GM19238 (cell line): ENCODE measurements at regions not wholly inside any gene's neighbourhood (a gene's known extent, or its start where the extent isn't known, plus 50 kb on each side); places are given as distances from the start of the nearest gene placed in this dataset.
"Not testable (repeated sequence)": the region's sequence is repeated elsewhere in the genome, so short reads cannot be mapped to it uniquely, and the experiment has no call there.

Experiments used
- DNase-seq: peaks from one replicate; pipeline ENCODE4 v3.0.0; 2011; ENCODE audit warnings: low spot score; ENCODE audit not compliant: insufficient read length

GRCh38 chr15:87681104-87681503, 575.4 kb downstream of the NTRK3 start:
- DNase-seq, result no peak

- no peak for DNase-seq
These were observed 576.3 kb downstream of the NTRK3 start for GRCh38 chr15:87680208-87680607.

- DNase-seq, result no peak
These were observed 581.3 kb downstream of the NTRK3 start for GRCh38 chr15:87675271-87675670.

- DNase-seq, result no peak
These were observed 583.9 kb downstream of the NTRK3 start for GRCh38 chr15:87672309-87673288.

GRCh38 chr15:87671289-87671688, 585.2 kb downstream of the NTRK3 start:
- DNase-seq, result no peak

GRCh38 chr15:87669846-87670245, 586.7 kb downstream of the NTRK3 start:
- DNase-seq, result no peak

GRCh38 chr15:87668768-87669564, 587.6 kb downstream of the NTRK3 start:
- not testable (repeated sequence) for DNase-seq

- DNase-seq, result no peak
These were observed 588.9 kb downstream of the NTRK3 start for GRCh38 chr15:87667643-87668042.

- DNase-seq, result no peak
These were observed 594.0 kb downstream of the NTRK3 start for GRCh38 chr15:87662575-87662974.

- DNase-seq, result no peak
These were observed 594.8 kb downstream of the NTRK3 start for GRCh38 chr15:87661454-87662355.

GRCh38 chr15:87660251-87661129, 596.0 kb downstream of the NTRK3 start:
- no peak for DNase-seq

- DNase-seq, result no peak
These were observed 600.2 kb downstream of the NTRK3 start for GRCh38 chr15:87656372-87656771.

GRCh38 chr15:87653646-87654045, 602.9 kb downstream of the NTRK3 start:
- no peak for DNase-seq

GRCh38 chr15:87649175-87649574, 607.4 kb downstream of the NTRK3 start:
- no peak for DNase-seq

- no peak for DNase-seq
These were observed 608.3 kb downstream of the NTRK3 start for GRCh38 chr15:87648278-87648677.

GRCh38 chr15:87645723-87646122, 610.8 kb downstream of the NTRK3 start:
- no peak for DNase-seq

- not testable (repeated sequence) for DNase-seq
These were observed 613.5 kb downstream of the NTRK3 start for GRCh38 chr15:87642997-87643396.

GRCh38 chr15:87639305-87640011, 617.1 kb downstream of the NTRK3 start:
- no peak for DNase-seq

- no peak for DNase-seq
These were observed 617.9 kb downstream of the NTRK3 start for GRCh38 chr15:87638554-87639083.
